Muscle of leg (tissue), 3 donors: ENCODE measurements at regions not wholly inside any gene's neighbourhood (a gene's known extent, or its start where the extent isn't known, plus 50 kb on each side); places are given as distances from the start of the nearest gene placed in this dataset.
"Not testable (repeated sequence)": the region's sequence is repeated elsewhere in the genome, so short reads cannot be mapped to it uniquely, and the experiment has no call there.

ENCODE experiments used
- DNase-seq: peaks from one replicate; pipeline ENCODE4 v3.0.0; 2013
- H3K27ac ChIP-seq: one replicate; pipeline ENCODE4 v1.5.1; 2013; ENCODE audit warnings: mild to moderate bottlenecking, low read length, control low read depth
- H3K27me3 ChIP-seq: one replicate; pipeline ENCODE4 v1.6.1; 2013; ENCODE audit warnings: low read length; ENCODE audit not compliant: control insufficient read depth, insufficient read depth
- H3K36me3 ChIP-seq: one replicate; pipeline ENCODE4 v1.6.1; 2013; ENCODE audit warnings: low read length; ENCODE audit not compliant: control insufficient read depth, insufficient read depth
- H3K4me1 ChIP-seq: one replicate; pipeline ENCODE4 v1.6.1; 2013; ENCODE audit warnings: low read length; ENCODE audit not compliant: control insufficient read depth, insufficient read depth
- H3K4me3 ChIP-seq: one replicate; pipeline ENCODE4 v1.5.1; 2013; ENCODE audit warnings: low read length, control low read depth
- H3K9me3 ChIP-seq: replicated peaks from 2 replicates; pipeline ENCODE4 v1.6.1; 2013; ENCODE audit warnings: low read depth, low read length; ENCODE audit not compliant: control insufficient read depth
- WGBS: methylation state at CpG from one replicate; pipeline ENCODE4 v1.1.5; 2013; ENCODE audit warnings: missing lambda C conversion rate; ENCODE audit not compliant: insufficient coverage; 5-methylcytosine and 5-hydroxymethylcytosine counted together

- not testable (repeated sequence) for H3K9me3 ChIP-seq, H3K27ac ChIP-seq, H3K36me3 ChIP-seq, H3K4me3 ChIP-seq
- Histone ChIP-seq H3K27me3 (peaks cover 27% of the 10 kb centered on the region), H3K4me1 (peaks cover 35% of the 10 kb centered on the region)
- peak; percentile 79 for DNase-seq
- 25% methylated on average over 8 of the region's 19 CpGs for WGBS
Observed at GRCh38 chr20:48396981-48397861, 430.6 kb downstream of the PREX1 start.

GRCh38 chr20:48395816-48396546 is 431.8 kb downstream of the PREX1 start:
- peaks cover 10% of the 10 kb centered on the region for H3K9me3 ChIP-seq
- WGBS: 53% methylated on average over 6 of the region's 9 CpGs
- H3K27me3 ChIP-seq: peaks cover 27% of the 10 kb centered on the region
- H3K4me1 ChIP-seq: peaks cover 35% of the 10 kb centered on the region
- H3K27ac ChIP-seq: no peak overlapping the region
- DNase-seq: no peak
- H3K36me3 ChIP-seq: no peaks in the 10 kb centered on the region
- H3K4me3 ChIP-seq: no peak overlapping the region

GRCh38 chr20:48394415-48395081 is 433.3 kb downstream of the PREX1 start:
- peaks cover 10% of the 10 kb centered on the region for H3K9me3 ChIP-seq
- no peak overlapping the region for H3K27ac ChIP-seq
- H3K4me3 ChIP-seq: no peak overlapping the region
- peaks cover 32% of the 10 kb centered on the region for H3K4me1 ChIP-seq
- no peaks in the 10 kb centered on the region for H3K36me3 ChIP-seq
- DNase-seq: no peak
- 85% methylated on average over 9 of the region's 9 CpGs for WGBS
- peaks cover 23% of the 10 kb centered on the region for H3K27me3 ChIP-seq

GRCh38 chr20:48393737-48394314 is 434.0 kb downstream of the PREX1 start:
- H3K27ac ChIP-seq: no peak overlapping the region
- H3K36me3 ChIP-seq: no peaks in the 10 kb centered on the region
- DNase-seq: no peak
- no peak overlapping the region for H3K4me3 ChIP-seq
- peaks cover 23% of the 10 kb centered on the region for H3K27me3 ChIP-seq
- peaks cover 27% of the 10 kb centered on the region for H3K4me1 ChIP-seq
- H3K9me3 ChIP-seq: peaks cover 10% of the 10 kb centered on the region
- 78% methylated on average over 8 of the region's 12 CpGs for WGBS

- WGBS: 87% methylated on average over 7 of the region's 8 CpGs
- H3K27me3 ChIP-seq: peaks cover 23% of the 10 kb centered on the region
- DNase-seq: no peak
Observed at GRCh38 chr20:48393311-48393685, 434.5 kb downstream of the PREX1 start.

GRCh38 chr20:48392407-48393310 is 435.1 kb downstream of the PREX1 start:
- WGBS: 92% methylated on average over 13 of the region's 13 CpGs
- Histone ChIP-seq H3K4me1 (peaks cover 16% of the 10 kb centered on the region), H3K9me3 (peaks cover 10% of the 10 kb centered on the region), H3K4me3 (no peak overlapping the region), H3K27ac (no peak overlapping the region), H3K27me3 (peaks cover 26% of the 10 kb centered on the region), H3K36me3 (no peaks in the 10 kb centered on the region)
- DNase-seq: no peak

More at GRCh38 chr20:48393311-48393685, 434.5 kb downstream of the PREX1 start:
- peaks cover 10% of the 10 kb centered on the region for H3K9me3 ChIP-seq
- H3K36me3 ChIP-seq: no peaks in the 10 kb centered on the region
- H3K4me3 ChIP-seq: no peak overlapping the region
- no peak overlapping the region for H3K27ac ChIP-seq
- H3K4me1 ChIP-seq: peaks cover 22% of the 10 kb centered on the region

- H3K4me3 ChIP-seq: no peak overlapping the region
- H3K9me3 ChIP-seq: peaks cover 10% of the 10 kb centered on the region
- H3K27me3 ChIP-seq: peaks cover 29% of the 10 kb centered on the region
- no peak overlapping the region for H3K27ac ChIP-seq
- DNase-seq: no peak
- peaks cover 3% of the 10 kb centered on the region for H3K4me1 ChIP-seq
- H3K36me3 ChIP-seq: no peaks in the 10 kb centered on the region
Observed at GRCh38 chr20:48390981-48391380, 436.8 kb downstream of the PREX1 start.

GRCh38 chr20:48387675-48388074 is 440.1 kb downstream of the PREX1 start:
- no CpG with 5 or more reads among the region's 5 CpGs for WGBS
- peaks cover 8% of the 10 kb centered on the region for H3K9me3 ChIP-seq
- DNase-seq: no peak
- no peaks in the 10 kb centered on the region for H3K4me1 ChIP-seq
- peaks cover 12% of the 10 kb centered on the region for H3K27me3 ChIP-seq
- no peak overlapping the region for H3K4me3 ChIP-seq
- H3K36me3 ChIP-seq: no peaks in the 10 kb centered on the region
- no peak overlapping the region for H3K27ac ChIP-seq

GRCh38 chr20:48385527-48385926 is 442.3 kb downstream of the PREX1 start:
- H3K27ac ChIP-seq: no peak overlapping the region
- H3K4me1 ChIP-seq: peaks cover 17% of the 10 kb centered on the region
- H3K4me3 ChIP-seq: no peak overlapping the region
- H3K27me3 ChIP-seq: peaks cover 9% of the 10 kb centered on the region
- no peak for DNase-seq
- WGBS: 94% methylated on average over 3 of the region's 4 CpGs
- no peaks in the 10 kb centered on the region for H3K9me3 ChIP-seq
- H3K36me3 ChIP-seq: no peaks in the 10 kb centered on the region
